GM19240 (cell line): ENCODE measurements at regions not wholly inside any gene's neighbourhood (a gene's known extent, or its start where the extent isn't known, plus 50 kb on each side); places are given as distances from the start of the nearest gene placed in this dataset.

Source experiments
- DNase-seq: peaks from one replicate; pipeline ENCODE4 v3.0.0; 2011; ENCODE audit warnings: low spot score; ENCODE audit not compliant: insufficient read length

DNA sequence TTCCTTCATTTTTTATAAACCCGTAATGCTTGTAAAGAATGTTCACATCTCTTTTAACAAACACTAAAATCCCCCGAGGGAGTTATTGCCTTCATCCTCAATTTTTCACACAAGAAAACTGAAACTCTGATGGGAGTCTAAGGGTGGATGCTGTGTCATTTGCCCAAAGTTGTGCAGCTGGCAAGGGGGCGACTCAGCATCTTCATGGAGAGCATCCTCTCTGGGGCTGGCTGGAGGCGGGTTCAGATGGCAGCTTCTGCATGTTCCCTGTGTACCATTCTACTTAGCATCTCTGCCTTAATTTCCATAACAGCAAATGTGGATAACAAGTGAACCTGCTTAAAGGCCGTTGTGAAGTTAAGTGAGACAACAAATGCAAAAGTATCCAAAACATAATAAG is 256.4 kb downstream of the IRS2 start:
- no peak for DNase-seq

DNA sequence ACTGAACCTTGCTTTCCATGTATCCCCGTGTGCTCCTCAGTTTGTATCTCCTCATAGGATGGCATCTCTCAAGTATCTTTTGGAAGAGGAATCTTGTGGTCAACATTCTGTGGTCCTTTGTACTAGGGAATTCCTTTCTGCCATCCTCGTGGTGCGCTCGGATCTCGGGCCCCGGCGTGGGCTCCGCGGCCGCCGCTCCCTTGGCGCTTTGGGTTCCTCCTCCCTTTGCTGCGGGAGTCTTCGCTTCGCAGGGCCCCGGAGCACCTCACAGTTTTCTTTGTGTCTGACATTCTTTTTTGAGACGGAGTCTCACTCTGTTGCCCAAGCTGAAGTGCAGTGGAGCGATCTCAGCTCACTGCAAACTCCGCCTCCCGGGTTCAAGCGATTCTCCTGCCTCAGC is 264.7 kb downstream of the IRS2 start:
- DNase-seq: no peak

DNA sequence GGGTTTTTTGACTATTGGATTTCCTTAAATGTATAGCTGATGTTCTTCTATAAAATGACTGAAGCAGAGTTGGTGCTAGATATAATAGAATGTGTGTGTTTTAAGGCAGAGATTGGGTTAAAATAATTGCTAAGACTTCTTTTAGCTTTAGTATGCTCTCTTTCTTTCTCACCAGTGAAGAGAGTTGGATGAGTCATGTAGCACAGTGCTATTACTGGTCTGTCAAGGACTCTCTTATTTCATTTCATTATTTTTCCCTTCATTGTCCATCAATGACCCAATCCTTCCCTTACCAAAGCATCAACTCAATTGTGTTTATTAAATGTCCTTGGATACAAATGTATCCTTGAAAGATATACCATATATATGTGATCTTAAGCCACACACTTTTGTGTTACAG is 268.9 kb downstream of the IRS2 start:
- no peak for DNase-seq

DNA sequence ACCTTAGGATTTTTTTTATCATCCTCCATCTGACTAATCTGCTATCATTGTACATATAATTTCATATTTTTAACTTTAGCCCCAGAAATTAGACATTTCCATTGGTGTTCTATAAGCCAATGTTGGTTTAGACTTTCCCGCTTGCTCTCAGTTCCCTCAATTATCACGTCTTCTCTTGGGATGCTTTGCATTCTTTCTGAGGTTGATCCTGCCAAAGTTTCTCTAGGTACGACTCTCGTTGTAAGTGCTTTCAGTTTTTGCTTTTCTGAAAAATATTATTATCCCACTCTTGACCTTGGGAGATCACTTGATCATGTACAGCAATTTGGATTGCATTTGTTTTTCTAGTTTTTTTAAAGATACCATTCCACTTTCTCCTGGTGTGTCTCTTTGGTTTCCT is 270.2 kb downstream of the IRS2 start:
- no peak for DNase-seq

DNA sequence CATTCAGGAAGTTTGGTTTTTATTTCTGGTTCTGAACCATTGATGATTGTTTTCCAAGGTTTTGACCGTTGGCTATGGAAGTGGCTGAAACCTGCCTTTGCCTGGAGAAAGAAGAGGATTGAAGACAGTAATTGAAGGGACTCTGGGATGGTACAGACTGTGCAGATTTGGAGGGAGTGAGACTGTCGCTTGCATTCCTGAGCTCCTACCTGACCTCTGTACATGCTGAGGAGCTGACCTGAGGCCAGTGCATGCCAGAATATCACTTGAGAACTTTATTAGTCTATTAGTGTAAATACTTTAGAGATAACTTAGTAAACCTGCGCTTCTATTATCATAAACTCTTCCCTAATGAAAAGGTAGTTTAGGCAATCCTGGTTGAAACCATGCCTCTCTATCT is 276.4 kb downstream of the IRS2 start:
- no peak for DNase-seq

DNA sequence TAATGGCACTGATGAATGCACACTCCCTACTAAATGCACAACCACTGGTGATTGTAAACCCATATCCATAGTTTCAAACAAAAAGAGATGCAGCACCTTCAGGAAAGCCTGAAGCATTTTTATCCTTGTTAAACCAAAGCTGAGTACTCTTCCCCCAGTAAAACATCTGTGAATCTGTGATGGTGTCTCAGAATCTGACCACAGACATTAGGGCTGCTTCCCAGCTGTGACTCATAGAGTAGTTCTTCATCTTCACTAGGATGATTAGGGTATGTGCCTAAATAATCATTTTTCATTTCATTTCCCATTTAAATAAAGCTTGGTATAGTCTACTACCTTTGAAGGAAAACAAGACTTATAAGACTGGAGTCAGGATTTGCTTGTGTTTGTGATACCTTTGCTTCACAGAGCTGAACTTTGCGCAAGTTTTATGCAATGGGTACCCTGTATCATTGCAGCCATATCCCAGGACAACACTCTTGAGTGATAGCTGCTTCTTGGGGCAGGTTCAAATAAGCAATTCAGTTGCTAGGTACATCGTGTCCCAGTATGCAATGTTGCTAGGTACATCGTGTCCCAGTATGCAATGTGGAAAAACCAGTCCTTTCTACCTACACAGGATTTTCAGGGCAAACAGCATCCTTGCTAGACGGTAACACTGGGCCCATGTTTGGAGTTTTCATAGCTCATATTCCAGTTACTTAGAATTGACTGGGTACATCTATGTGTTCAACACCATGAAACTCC is 277.1 kb downstream of the IRS2 start:
- no peak for DNase-seq

DNA sequence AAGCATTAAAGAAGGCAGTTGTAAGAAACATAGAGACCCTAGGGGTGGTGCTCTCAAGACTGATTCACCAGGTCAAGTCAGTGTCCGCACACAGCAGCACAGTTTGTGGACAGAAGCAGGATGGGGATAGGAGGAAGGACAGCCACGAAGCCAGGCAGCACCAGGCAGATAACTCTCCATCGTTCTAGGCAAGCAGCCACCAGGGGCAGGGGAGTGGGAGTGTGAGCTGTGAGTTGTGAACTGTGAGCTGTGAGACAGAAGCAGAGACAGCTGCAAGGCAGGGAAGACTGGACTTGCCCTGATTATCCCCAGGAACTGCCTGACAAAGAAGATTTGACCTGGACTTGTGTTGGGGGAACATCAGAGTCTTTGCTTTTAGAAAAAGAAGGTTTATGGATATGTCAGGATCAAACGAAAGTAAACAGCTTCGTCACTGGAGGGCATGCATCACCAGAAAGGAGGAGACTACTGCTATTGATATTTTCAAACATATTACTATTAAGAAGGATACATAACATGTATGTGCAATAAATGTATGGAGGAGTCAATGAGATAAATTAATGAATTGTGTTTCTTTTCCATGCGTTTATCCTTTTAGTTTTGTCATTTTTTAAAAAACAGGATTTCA is 286.1 kb downstream of the IRS2 start:
- no peak for DNase-seq

DNA sequence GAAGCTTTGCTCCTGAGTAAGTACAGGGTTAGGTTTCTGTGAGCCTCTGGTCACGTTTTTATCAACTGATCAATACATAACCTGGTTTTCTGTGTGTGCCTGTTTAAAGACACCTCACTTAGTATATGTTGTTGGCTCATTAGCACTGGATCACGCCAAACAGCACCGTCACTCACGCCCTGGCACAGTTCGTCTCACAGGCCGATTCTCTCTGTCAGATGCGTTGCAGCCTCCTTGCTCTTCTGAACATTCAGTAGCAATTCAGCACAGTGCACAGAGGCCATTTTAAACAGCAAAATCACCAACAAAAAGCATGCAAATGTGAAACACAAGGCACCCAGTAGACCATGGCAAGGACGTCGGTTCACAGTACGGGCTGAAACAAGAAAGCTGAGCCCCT is 288.5 kb downstream of the IRS2 start:
- DNase-seq: no peak

DNA sequence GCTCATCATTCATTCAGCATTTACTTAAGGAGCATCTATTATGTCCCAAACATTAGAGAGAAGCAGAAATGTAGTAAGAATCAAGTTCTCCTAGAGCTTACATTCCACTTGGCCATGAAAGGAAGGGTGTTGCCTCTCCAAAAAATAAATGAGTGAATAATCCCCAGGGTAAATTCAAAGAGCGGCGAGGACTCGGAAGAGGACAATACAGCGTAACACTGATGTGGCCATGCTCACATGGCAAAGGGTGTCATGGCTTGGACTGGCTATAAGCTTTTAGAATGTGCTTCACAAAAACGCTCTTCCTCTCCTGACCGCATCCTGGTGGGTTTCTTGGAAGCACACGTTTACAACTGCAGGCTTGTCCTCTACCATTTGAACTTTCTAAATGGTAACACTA is 290.2 kb downstream of the IRS2 start:
- no peak for DNase-seq

DNA sequence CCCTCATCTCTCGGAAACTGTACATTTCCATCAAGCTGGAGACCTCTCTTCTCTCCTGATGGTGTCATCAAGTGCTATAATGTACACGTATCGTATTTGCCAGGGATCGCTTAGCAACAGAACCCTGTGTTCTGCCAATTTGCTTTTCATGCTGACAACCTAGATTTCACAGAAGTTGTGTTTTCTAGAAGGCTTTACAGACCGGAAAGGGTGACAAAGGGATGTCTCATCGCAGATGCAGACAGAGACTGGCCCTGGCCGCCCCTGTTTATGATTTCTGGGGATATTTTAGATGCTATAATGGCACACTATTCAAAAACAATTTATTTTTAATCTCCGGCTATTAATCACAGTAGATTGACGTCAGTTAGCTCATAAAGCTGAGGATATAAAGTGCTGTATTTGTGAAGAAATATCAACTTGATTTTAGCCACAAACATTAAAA is 291.4 kb downstream of the IRS2 start:
- DNase-seq: no peak

DNA sequence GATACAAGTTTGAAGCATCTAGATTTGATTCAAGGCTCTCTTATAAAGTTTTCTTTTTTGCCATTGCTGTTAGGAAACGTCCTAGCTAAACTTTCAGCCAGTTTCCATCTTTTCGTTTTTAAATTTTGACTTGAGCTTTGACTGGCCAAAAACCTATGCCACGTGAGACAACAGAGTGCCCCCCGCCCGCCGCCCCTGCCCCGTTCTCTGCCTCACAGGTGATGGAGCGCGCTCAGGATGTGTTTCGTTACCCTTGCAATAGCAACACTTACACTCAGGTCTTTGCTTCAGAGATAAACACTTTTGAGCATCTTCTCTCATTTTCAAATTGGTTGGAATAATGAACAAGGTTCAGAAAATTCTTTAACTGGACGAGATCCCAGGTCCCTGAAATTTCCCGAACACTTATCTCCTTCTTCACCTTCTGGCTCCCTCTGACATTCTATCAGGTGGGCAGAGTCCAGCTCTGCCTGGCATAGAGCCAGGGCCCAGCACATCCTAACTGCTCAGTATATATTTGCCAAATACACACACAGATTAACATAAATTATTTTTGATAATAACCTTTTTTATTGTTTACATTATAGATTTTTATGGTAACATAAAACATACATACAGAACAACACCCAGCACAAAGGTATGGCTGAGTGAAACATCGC is 301.1 kb downstream of the IRS2 start:
- DNase-seq: no peak

DNA sequence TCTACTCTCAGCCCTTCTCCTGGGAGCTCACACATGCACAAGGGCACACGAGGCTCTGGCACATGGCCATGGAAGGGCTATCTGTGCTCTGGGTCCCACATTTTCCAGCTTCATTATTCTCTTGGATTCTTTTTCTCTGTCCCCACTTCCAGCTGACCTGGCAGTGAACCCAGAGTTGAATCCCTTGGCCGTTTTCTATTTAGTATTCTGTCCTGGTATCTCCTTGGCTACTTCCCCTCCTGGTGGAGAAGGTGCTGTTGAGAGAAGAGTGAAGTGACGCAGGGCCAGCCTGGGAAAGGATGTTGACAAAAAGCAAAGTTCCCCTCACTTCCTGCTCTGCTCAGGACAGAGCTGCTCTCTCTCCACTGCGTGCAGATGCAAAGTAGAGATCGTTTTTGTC is 303.1 kb downstream of the IRS2 start:
- no peak for DNase-seq

DNA sequence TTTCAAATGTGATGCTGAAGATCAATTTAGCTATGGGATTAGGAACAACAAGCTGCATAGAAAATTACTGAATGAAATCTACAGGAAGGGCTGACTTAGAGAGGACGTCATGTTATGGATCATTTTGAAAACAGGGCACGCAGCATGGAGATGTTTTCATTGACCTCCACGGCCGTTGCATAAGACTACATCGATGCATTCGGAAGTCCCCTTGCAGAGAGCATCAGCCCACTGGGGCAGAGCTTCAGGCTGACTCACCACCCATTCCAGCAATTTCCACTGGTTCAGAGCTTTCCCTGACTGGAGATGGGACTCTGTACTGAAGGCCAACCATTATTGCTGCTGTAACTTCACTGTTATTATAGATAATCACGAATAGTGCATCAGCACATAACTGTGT is 305.3 kb downstream of the IRS2 start:
- DNase-seq: no peak

DNA sequence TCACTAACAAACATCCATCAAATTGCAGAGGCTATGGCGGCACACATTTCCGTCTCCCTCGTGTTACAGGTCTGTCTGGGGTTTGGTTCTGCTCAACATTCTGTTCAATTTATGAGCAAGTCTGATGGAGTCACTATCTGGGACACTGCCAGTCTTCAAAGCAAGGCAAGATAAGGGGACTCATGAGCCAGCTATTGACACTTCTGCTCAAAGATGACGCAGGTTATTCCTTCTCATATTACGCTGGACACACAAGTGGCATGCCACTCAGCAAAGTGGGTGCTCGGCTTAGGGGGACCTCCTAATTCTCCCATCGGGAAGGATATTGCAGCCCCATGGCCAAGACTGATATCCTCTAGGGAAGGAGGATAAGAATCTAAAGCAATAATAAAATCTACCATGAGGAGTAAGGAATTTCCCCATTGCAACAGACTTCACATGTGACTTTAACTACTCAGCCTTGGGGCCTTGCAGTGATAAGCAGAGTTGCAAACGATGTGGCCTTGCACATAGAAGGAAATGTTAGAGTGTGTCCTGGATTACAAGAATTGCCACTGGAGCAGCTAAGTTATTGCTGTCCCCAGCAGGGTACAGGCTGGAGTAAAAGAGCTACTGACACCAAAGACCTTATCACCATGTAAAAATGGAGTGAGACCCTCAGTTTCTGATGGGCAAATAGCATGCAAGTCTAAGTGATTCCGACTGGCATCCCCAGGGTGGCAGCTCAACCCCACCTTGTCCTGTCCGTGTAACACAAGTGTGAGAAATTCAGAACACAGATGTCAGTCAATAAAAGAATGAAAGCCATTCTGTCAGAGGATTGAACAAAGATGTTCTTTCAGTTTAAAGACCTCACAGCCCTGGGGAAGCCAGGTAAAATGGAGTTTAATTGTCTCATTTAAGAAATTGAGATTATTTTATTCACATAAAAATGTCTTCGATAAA is 306.1 kb downstream of the IRS2 start:
- DNase-seq: no peak

DNA sequence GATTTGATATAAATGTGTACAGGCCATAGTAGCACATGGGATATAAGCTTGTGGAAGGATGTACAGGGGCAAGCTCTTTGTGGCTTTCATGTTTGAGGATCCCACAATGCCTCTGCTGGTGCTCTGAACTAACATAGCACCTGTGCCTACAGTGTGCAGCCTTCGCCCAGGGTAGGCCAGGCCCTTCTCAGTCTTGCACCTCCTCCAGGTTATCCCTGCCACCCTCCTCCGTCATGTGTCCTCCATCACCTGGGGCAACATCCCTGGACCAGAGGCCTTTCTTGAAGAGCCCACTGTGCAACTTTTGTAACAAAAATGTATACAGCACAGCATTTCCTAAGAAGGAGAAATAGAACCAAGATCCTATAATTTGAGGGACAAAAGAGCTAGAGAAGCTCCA is 306.8 kb downstream of the IRS2 start:
- DNase-seq: no peak

DNA sequence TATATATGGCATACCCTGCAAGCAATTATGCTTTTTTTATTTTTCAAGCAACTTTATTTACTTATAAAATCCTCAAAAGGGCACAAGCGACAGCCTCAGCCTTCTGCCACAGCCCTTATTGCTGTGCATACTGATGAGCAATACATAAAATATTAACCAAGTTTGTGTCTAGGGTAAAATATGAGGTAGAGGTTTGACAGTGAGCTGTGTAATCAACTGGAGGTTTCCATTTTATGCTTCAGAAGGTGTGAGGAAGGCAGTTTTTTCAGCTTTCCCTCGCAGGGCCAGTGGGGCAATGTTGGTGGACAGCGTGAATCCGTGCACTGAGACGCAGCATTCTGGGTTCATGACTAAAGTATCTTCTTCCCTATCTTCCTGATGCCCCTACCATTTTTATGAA is 310.4 kb downstream of the IRS2 start:
- DNase-seq: no peak

DNA sequence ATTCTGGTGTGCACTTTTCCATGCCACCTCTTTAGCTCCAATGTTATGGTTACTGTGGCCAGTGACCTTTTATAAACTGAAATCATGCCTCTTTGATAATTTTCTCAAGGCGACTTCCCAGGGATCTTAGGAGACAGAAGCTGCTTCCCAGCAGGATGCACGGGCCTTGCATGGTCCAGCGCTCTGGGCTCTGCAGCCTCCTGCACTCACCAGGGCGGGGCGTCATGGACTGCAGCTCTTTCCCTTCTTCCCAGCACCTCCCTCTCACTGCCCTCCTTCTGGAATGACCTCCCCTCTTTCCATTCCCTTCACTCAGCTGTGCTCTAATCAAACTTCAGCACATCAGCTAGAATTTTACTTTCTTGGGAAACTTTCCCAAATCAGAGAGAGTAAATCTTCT is 318.3 kb downstream of the IRS2 start:
- no peak for DNase-seq

DNA sequence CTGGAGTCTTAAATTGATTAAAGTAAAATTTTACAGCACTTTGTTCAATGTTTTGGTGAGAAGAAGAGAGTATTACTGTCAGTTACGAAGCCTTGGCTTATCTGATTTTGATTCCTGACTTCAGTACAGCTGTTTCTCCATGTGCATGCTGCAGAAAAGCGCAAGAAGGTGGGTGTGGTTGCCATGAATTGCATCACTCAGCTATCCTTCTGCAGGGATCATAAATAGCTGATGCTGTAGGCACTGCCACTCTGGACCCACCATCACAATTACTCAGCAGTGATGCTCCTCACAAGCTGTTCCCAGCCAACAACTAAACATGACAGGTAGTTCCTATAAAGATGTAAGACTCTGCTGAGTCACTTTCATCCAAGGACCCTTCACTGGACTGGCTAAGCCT is 321.2 kb downstream of the IRS2 start:
- DNase-seq: no peak

DNA sequence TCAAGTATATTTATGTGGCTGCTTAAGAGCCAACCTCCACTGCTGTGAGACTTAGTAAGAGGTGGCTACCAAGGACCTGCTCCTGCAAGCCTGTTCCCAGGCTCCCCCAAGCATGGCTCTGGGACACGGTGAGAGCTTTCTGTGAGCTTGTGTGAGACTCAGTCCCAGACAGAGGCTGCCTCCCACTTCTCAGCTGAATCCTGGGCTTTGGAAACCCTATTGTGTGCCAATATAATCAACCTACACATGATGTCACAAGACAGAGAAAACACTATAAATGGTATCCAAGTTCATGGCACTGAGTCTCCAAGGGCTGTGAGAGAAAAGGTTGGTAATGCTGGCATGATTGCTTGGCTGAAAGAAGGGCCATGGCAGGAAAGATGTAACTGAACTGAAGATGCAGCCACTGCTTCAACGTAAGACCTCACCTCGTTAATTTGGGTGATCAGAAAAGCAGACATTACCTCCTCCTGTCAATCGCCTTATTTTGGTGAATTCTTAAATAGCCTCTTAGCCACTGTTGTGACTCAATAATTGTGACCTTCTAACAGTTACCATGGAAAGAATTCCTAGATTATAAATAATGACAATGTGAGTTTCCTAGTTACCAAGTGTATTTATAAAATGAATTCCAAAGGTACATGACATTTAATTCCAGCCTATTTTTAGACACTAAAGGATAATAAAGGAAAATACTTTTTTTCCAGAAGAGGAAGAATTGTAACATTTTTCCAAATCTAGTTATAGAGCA is 332.0 kb downstream of the IRS2 start:
- no peak for DNase-seq

DNA sequence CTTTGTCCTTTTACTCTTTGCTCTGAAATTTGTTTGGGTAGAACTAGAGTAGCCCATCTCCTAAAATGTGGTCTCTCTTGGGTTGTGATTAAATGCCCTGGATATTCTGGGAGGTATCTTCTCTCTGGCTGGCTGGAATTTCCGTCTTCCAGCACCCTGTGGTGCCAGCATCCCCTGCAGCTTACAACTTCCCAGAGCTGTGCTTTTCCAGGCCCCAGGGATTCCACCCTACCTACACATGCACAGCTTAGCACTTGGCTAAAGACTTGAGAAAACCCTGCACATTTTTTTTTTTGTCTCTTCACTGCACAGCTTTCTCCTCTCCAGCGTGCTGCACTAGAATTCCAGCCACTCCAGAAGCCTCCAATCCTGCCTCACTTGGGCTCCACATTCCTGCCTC is 334.7 kb downstream of the IRS2 start:
- DNase-seq: no peak

DNA sequence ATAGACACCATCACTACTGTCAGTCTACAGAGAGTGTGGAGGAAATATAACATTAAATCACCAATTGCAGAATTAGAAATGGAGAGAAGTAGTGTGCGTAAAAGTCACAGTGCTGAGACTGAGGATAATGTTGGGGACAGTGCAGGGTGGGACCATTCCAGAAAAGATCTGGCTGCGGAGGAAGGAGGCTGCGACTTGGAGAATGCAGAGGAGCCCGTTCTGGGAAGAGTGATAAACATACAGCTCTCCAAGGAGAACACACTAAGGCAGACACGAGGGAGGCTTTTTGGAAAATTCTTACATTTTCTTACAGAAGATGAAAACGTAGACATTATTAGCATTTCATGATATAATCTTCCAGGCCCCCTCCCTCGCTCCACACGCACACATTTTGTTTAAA is 337.8 kb downstream of the IRS2 start:
- no peak for DNase-seq
